GM23338 (cell line): ENCODE measurements at regions not wholly inside any gene's neighbourhood (a gene's known extent, or its start where the extent isn't known, plus 50 kb on each side); places are given as distances from the start of the nearest gene placed in this dataset.

Source experiments
- ATAC-seq: fragments of 200-7000 bp; cut with Tn5 transposase; 3 replicates; pipeline ENCODE4 v1.9.1; 2020
- DNase-seq: peaks from one replicate; pipeline ENCODE4 v3.0.0-alpha.2; 2015; ENCODE audit warnings: low spot score
- H2AFZ ChIP-seq: fragments of 200-600 bp; sonication (generic); 2 replicates; pipeline ENCODE4 v1.8.0; 2016; ENCODE audit warnings: antibody characterized with exemption, mild to moderate bottlenecking, moderate library complexity
- H3F3A ChIP-seq: fragments of 200-600 bp; sonication (generic); replicated peaks from 2 replicates; pipeline ENCODE4 v1.8.0; 2017; ENCODE audit warnings: antibody characterized with exemption, mixed run types, low read depth
- H3K27ac ChIP-seq: fragments of 200-600 bp; sonication (generic); 2 replicates; pipeline ENCODE4 v1.6.1; 2016; ENCODE audit warnings: low read depth
- H3K27me3 ChIP-seq: fragments of 200-600 bp; sonication (generic); 2 replicates; pipeline ENCODE4 v1.8.0; 2016; ENCODE audit warnings: mild to moderate bottlenecking, mixed run types, moderate library complexity; ENCODE audit not compliant: insufficient read depth
- H3K36me3 ChIP-seq: fragments of 200-600 bp; sonication (generic); 2 replicates; pipeline ENCODE4 v1.8.0; 2016; ENCODE audit warnings: mild to moderate bottlenecking; ENCODE audit not compliant: insufficient read depth
- H3K4me1 ChIP-seq: fragments of 200-600 bp; sonication (generic); 2 replicates; pipeline ENCODE4 v1.8.0; 2016; ENCODE audit warnings: mild to moderate bottlenecking, moderate library complexity; ENCODE audit not compliant: insufficient read depth
- H3K4me2 ChIP-seq: fragments of 200-600 bp; sonication (generic); 2 replicates; pipeline ENCODE4 v1.7.1; 2017; ENCODE audit warnings: mixed run types
- H3K4me3 ChIP-seq: fragments of 200-600 bp; sonication (generic); 2 replicates; pipeline ENCODE4 v1.6.1; 2016; ENCODE audit warnings: mixed run types
- H3K79me2 ChIP-seq: fragments of 200-600 bp; sonication (generic); replicated peaks from 2 replicates; pipeline ENCODE4 v1.8.0; 2017; ENCODE audit warnings: mild to moderate bottlenecking; ENCODE audit not compliant: insufficient read depth
- H3K9me2 ChIP-seq: fragments of 200-600 bp; sonication (generic); 2 replicates; pipeline ENCODE4 v1.8.0; 2017; ENCODE audit not compliant: insufficient read depth
- H4K20me1 ChIP-seq: fragments of 200-600 bp; sonication (generic); replicated peaks from 2 replicates; pipeline ENCODE4 v1.8.0; 2017; ENCODE audit warnings: mild to moderate bottlenecking; ENCODE audit not compliant: insufficient read depth
- H3K27ac Mint-ChIP-seq: 2 replicates; pipeline ENCODE4 v1.8.0; 2020; ENCODE audit warnings: inconsistent platforms, mild to moderate bottlenecking, moderate library complexity, mixed read lengths
- H3K27me3 Mint-ChIP-seq: 3 replicates; pipeline ENCODE4 v1.8.0; 2022; ENCODE audit warnings: low read depth, mild to moderate bottlenecking, moderate library complexity, mixed read lengths, inconsistent platforms; ENCODE audit not compliant: insufficient read depth, poor library complexity
- H3K36me3 Mint-ChIP-seq: 3 replicates; pipeline ENCODE4 v1.8.0; 2021; ENCODE audit warnings: low read depth, mild to moderate bottlenecking, inconsistent platforms, moderate library complexity, mixed read lengths
- H3K4me1 Mint-ChIP-seq: 3 replicates; pipeline ENCODE4 v1.8.0; 2020; ENCODE audit warnings: mild to moderate bottlenecking, inconsistent platforms, mixed read lengths
- H3K4me3 Mint-ChIP-seq: 3 replicates; pipeline ENCODE4 v1.8.0; 2021; ENCODE audit warnings: moderate library complexity, mild to moderate bottlenecking, inconsistent platforms, mixed read lengths
- H3K9me3 Mint-ChIP-seq: 3 replicates; pipeline ENCODE4 v1.8.0; 2020; ENCODE audit warnings: moderate library complexity, mild to moderate bottlenecking, inconsistent platforms, mixed read lengths
- ETS1 ChIP-seq: IDR thresholded peaks from 2 replicates; pipeline ENCODE4 v1.6.1; 2016; ENCODE audit warnings: antibody characterized with exemption
- EZH2 ChIP-seq: fragments of 200-600 bp; sonication (generic); IDR thresholded peaks from one replicate; pipeline ENCODE4 v1.8.0; 2017; ENCODE audit warnings: antibody characterized with exemption, mild to moderate bottlenecking, low read depth; ENCODE audit not compliant: unreplicated experiment
- EZH2phosphoT487 ChIP-seq: fragments of 200-600 bp; sonication (generic); IDR thresholded peaks from one replicate; pipeline ENCODE4 v1.8.1; 2018; ENCODE audit warnings: antibody characterized with exemption; ENCODE audit not compliant: unreplicated experiment
- NANOG ChIP-seq: IDR thresholded peaks from 2 replicates; pipeline ENCODE4 v1.6.1; 2016; ENCODE audit warnings: antibody characterized with exemption, borderline replicate concordance
- POLR2AphosphoS5 ChIP-seq: IDR thresholded peaks from 2 replicates; pipeline ENCODE4 v1.6.1; 2016; ENCODE audit warnings: antibody characterized with exemption, low read depth
- REST ChIP-seq: IDR thresholded peaks from one replicate; pipeline ENCODE4 v1.6.1; 2018; ENCODE audit warnings: antibody characterized with exemption; ENCODE audit not compliant: unreplicated experiment
- STAT1 ChIP-seq: IDR thresholded peaks from one replicate; pipeline ENCODE4 v1.6.1; 2016; ENCODE audit warnings: antibody characterized with exemption; ENCODE audit not compliant: unreplicated experiment
- ZNF114 ChIP-seq: fragments of 250-450 bp; sonication (Bioruptor Pico); IDR thresholded peaks from 2 replicates; pipeline ENCODE4 v1.5.0; 2020; ENCODE audit warnings: mild to moderate bottlenecking, moderate library complexity
- ZNF331 ChIP-seq: fragments of 250-450 bp; sonication (Bioruptor Pico); IDR thresholded peaks from 2 replicates; pipeline ENCODE4 v1.5.0; 2020; ENCODE audit warnings: low read depth, mild to moderate bottlenecking, moderate library complexity

DNA sequence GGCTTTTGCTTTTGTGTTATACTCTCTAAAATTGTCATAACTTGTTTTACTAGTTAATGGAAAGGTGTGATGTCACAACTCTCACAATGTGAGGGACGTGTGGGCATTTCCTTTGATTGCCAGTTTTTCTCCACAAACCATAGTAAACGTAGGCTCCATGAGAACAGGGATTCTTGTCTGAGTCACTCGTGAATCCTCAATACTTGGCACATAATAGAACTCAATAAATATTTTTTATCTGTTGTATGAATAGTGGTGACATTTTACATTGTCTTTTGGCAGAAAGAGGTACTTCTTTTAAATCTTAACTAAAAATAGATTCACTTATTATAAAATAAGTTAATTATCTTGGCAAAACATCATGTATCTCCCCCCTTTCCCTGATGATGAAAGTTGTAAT, 69.0 kb upstream of the CNKSR3 start:
- Histone ChIP-seq H3K79me2 (no peaks in the 10 kb centered on the region), H3K4me3 (no peak overlapping the region), H3K36me3 (no peaks in the 10 kb centered on the region), H3K4me1 (no peaks in the 10 kb centered on the region), H2AFZ (no peak overlapping the region), H3K4me2 (no peak overlapping the region), H3K9me2 (no peaks in the 10 kb centered on the region), H3K27me3 (no peaks in the 10 kb centered on the region), H4K20me1 (no peaks in the 10 kb centered on the region), H3F3A (no peaks in the 10 kb centered on the region), H3K27ac (no peak overlapping the region)
- TF ChIP-seq POLR2AphosphoS5 (no peak), ZNF331 (CRISPR knock-in tag) (no peak), ZNF114 (CRISPR knock-in tag) (no peak), EZH2phosphoT487 (no peak), REST (no peak), STAT1 (no peak), EZH2 (no peak)
- Mint-ChIP-seq H3K36me3 (no peaks in the 10 kb centered on the region), H3K4me1 (no peaks in the 10 kb centered on the region), H3K4me3 (no peak overlapping the region), H3K27ac (no peak overlapping the region), H3K27me3 (peaks cover 4% of the 10 kb centered on the region), H3K9me3 (peaks cover 4% of the 10 kb centered on the region)
- DNase-seq, result no peak
- ATAC-seq, result no peak

DNA sequence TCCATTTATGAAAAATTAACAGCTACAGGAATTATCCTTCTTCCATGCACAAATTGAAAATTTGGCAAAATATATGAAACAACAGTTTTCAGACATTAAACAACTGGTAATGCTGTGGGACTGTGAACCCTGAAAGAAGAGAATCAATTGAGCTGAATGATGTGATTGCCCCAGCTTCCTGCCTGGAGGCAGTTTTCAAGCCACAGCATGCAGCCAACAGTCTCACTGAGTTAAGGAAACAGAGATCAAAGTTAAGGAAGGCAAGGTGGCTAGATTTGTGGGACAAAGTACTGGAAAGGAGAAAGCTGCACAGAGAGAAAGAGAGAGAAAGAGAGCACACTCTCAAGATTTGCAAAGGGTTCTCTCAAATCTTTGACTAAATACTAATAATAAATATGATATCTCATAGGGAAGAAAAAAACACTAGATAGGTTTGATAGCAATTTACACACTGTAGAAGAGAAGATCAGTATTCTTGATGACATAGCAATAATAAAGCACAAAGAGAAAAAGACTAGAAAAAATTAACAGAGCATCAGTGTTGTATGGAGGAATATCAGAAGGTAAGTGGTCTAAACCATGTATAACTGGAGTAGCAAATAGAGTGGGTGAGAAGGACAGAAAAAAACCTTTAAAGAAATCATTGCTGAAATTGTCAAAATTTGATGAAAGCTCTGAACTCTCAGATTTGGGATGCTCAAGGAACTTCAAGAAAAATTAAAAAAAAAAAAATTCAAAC, 70.1 kb upstream of the CNKSR3 start:
- Histone ChIP-seq H3K4me3 (no peak overlapping the region), H3K27me3 (no peaks in the 10 kb centered on the region), H3K27ac (no peak overlapping the region), H3K9me2 (no peaks in the 10 kb centered on the region), H4K20me1 (no peaks in the 10 kb centered on the region), H2AFZ (no peak overlapping the region), H3F3A (no peaks in the 10 kb centered on the region), H3K36me3 (no peaks in the 10 kb centered on the region), H3K79me2 (no peaks in the 10 kb centered on the region), H3K4me1 (no peaks in the 10 kb centered on the region), H3K4me2 (no peak overlapping the region)
- H3K4me3 Mint-ChIP-seq, result no peak overlapping the region
- ATAC-seq (no peak), DNase-seq (no peak)
- no peak overlapping the region for H3K27ac Mint-ChIP-seq
- peaks cover 4% of the 10 kb centered on the region for H3K9me3 Mint-ChIP-seq
- no peaks in the 10 kb centered on the region for H3K4me1 Mint-ChIP-seq
- no peak for TF ChIP-seq ETS1
- TF ChIP-seq POLR2AphosphoS5, result no peak
- TF ChIP-seq ZNF114 (CRISPR knock-in tag), result no peak
- no peak for TF ChIP-seq NANOG
- H3K36me3 Mint-ChIP-seq, result no peaks in the 10 kb centered on the region
- H3K27me3 Mint-ChIP-seq, result peaks cover 4% of the 10 kb centered on the region
